PFSK-1 (cell line): ENCODE measurements at regions not wholly inside any gene's neighbourhood (a gene's known extent, or its start where the extent isn't known, plus 50 kb on each side); places are given as distances from the start of the nearest gene placed in this dataset.

Experiments
- POLR2AphosphoS5 ChIP-seq: IDR thresholded peaks from 2 replicates; pipeline ENCODE4 v1.6.1; 2012; ENCODE audit warnings: low read depth, mild to moderate bottlenecking, control low read depth, low read length, moderate library complexity
- REST ChIP-seq, 2 experiments: IDR thresholded peaks; 2 replicates each; pipeline versions ENCODE4 v1.6.1 to v1.8.0; 2011 to 2012; ENCODE audit warnings: low read depth in 2 of 2, low read length in 2 of 2, control low read depth in 1 of 2, inconsistent platforms in 1 of 2, mild to moderate bottlenecking in 1 of 2, moderate library complexity in 1 of 2; ENCODE audit not compliant: insufficient read depth in 1 of 2
- TAF1 ChIP-seq: IDR thresholded peaks from 2 replicates; pipeline ENCODE4 v1.6.1; 2012; ENCODE audit warnings: low read length, control low read depth, borderline replicate concordance; ENCODE audit not compliant: insufficient read depth

- no peak for TF ChIP-seq POLR2AphosphoS5
- TF ChIP-seq REST (IDR thresholded peaks at IDR 0.05; ENCODE audit: insufficient read depth in 1 of 2, low read depth in 2 of 2, low read length in 2 of 2), result no peak
- no peak for TF ChIP-seq TAF1
Measured at GRCh38 chr4:23276076-23276475, 583.3 kb downstream of the GBA3 start.
